Transverse colon (tissue), 4 donors: ENCODE measurements at regions not wholly inside any gene's neighbourhood (a gene's known extent, or its start where the extent isn't known, plus 50 kb on each side); places are given as distances from the start of the nearest gene placed in this dataset.

Experiments
- DNase-seq: peaks from one replicate; pipeline ENCODE4 v3.0.0-alpha.2; 2019
- H3K27ac ChIP-seq, 4 donors: fragments of 200-600 bp; sonication (generic); 2 replicates each; pipeline ENCODE4 v1.5.1; 2016 to 2018; ENCODE audit warnings: inconsistent platforms in 4 of 4
- H3K27me3 ChIP-seq: fragments of 200-600 bp; sonication (generic); 2 replicates; pipeline ENCODE4 v1.5.1; 2017; ENCODE audit warnings: inconsistent platforms
- H3K36me3 ChIP-seq, 4 donors: fragments of 200-600 bp; sonication (generic); 2 replicates each; pipeline ENCODE4 v1.5.1; 2017 to 2019; ENCODE audit warnings: inconsistent platforms in 4 of 4
- H3K4me1 ChIP-seq, 4 donors: fragments of 200-600 bp; sonication (generic); 2 replicates each; pipeline ENCODE4 v1.5.1; 2017 to 2020; ENCODE audit warnings: inconsistent platforms in 4 of 4
- H3K4me3 ChIP-seq, 4 donors: fragments of 200-600 bp; sonication (generic); 1 replicate in 1 of 4; 2 replicates in 3 of 4; pipeline versions ENCODE4 v1.5.1 to v1.6.1; 2017 to 2019; ENCODE audit warnings: inconsistent platforms in 4 of 4
- H3K9me3 ChIP-seq, 2 donors: fragments of 200-600 bp; sonication (generic); 2 replicates each; pipeline ENCODE4 v1.5.1; 2017 to 2019; ENCODE audit warnings: inconsistent platforms in 2 of 2
- CTCF ChIP-seq, 5 experiments: fragments of 200-600 bp in 3 of 5; fragments of 450-650 bp in 2 of 5; sonication (generic) in 3 of 5; IDR thresholded peaks; 1 replicate in 2 of 5; 2 replicates in 3 of 5; pipeline ENCODE4 v1.5.1; 2016 to 2017; ENCODE audit warnings: antibody characterized with exemption in 5 of 5, inconsistent platforms in 3 of 5, mild to moderate bottlenecking in 2 of 5, moderate library complexity in 1 of 5
- EP300 ChIP-seq: sonication (generic); formaldehyde crosslinking; IDR thresholded peaks from one replicate; pipeline ENCODE4 v1.6.1; 2017; ENCODE audit warnings: antibody characterized with exemption, low read depth
- POLR2A ChIP-seq: fragments of 450-650 bp; IDR thresholded peaks from one replicate; pipeline ENCODE4 v1.6.1; 2016; ENCODE audit warnings: antibody characterized with exemption, mild to moderate bottlenecking, moderate library complexity
- POLR2AphosphoS5 ChIP-seq, 3 donors: sonication (generic); formaldehyde crosslinking; IDR thresholded peaks; one replicate each; pipeline ENCODE4 v1.6.1; 2016; ENCODE audit warnings: antibody characterized with exemption in 3 of 3
- WGBS, 2 donors: methylation state at CpG; one replicate each; pipeline ENCODE4 v1.1.5; 2018; ENCODE audit warnings: low coverage in 1 of 2; 5-methylcytosine and 5-hydroxymethylcytosine counted together
- in situ Hi-C, 4 donors: fragments of 200-750 bp; cut with MboI; loops; one replicate each; pipeline versions ENCODE4 v1.15.0 to v1.15.1; 2017; ENCODE audit warnings: low sequenced_read_pairs in 3 of 4, low pct_ligation_motif_present in 1 of 4, low pct_unique_long_range_greater_than_20kb in 1 of 4
- intact Hi-C: fragments of 100-400 bp; cut with DNase I; formaldehyde crosslinking; loops from one replicate; pipeline ENCODE4 v1.15.1; 2023; ENCODE audit warnings: low total_unique reads

DNA sequence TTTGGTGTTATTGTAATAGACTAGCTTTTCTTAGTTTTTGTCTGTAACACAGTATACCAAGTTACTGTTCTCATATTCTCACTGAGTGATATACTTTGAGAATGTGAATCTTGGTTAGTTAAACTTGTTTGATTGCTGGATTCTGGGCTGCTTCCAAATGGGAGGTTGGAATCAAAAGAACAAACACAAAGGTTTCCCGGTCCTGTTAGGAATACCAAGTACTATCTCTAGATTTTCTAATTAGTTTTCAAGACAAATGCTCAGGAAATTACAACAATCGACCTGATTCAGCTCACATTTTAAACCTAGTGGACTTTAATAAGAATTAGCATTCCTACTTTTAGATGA lies 244.3 kb downstream of the CSNK1G3 start:
- intact Hi-C loops = no loop called here
- Histone ChIP-seq H3K4me3 (no peak overlapping the region), H3K27ac (no peak overlapping the region), H3K27me3 (no peaks in the 10 kb centered on the region), H3K9me3 (no peaks in the 10 kb centered on the region), H3K36me3 (no peaks in the 10 kb centered on the region), H3K4me1 (peaks cover 0 to 3% (median 0%) of the 10 kb centered on the region in 4 donors)
- WGBS, 2 donors = 32 to 34% methylated on average over 2 of the region's 2 CpGs
- in situ Hi-C loops = no loop called here
- no peak for DNase-seq
- TF ChIP-seq POLR2AphosphoS5 (IDR thresholded peaks at IDR 0.05) = no peak
- TF ChIP-seq EP300 = no peak
- TF ChIP-seq POLR2A = no peak
- TF ChIP-seq CTCF (IDR thresholded peaks at IDR 0.05) = no peak

DNA sequence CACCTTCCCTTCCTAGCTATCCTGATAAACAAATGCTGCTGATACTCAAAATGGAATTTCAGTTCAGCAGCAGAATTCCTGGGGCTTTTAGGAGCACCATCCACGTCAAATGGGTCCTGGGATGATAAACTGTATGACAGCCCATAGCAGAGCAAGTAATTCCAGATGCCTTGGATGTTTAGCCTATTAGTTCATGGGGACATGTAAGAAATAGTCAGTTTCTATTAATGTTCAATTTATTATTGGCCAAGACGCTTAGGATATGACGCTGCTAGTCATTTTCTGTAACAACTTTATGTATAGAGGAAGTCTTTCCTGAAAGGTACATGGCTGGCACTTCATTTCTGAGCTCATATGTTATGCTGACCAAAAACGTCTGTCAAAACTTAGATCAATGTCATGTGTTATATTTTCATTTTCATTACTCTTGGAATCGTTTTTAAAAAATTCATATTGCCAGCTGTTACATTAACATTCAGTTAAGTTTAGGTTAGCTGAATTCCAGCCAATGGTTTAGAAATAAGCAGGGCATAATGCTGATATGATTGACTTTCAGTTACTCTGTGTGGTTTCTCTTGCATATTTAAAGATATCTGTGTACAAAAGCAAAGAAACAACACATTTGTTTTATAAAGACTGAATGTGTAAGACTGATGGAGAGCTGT lies 243.8 kb downstream of the CSNK1G3 start:
- H3K4me1 ChIP-seq = peaks cover 0 to 3% (median 0%) of the 10 kb centered on the region in 4 donors
- TF ChIP-seq CTCF (IDR thresholded peaks at IDR 0.05) = no peak
- no peak for TF ChIP-seq EP300
- TF ChIP-seq POLR2AphosphoS5 (IDR thresholded peaks at IDR 0.05) = no peak
- no peak for TF ChIP-seq POLR2A
- no peaks in the 10 kb centered on the region for H3K27me3 ChIP-seq
- H3K9me3 ChIP-seq = no peaks in the 10 kb centered on the region
- in situ Hi-C loops = no loop called here
- WGBS, 2 donors = 48 to 53% methylated on average over 2 to 5 of the region's 5 CpGs
- intact Hi-C loops = no loop called here
- H3K27ac ChIP-seq = no peak overlapping the region
- H3K36me3 ChIP-seq = no peaks in the 10 kb centered on the region
- no peak overlapping the region for H3K4me3 ChIP-seq
- no peak for DNase-seq

DNA sequence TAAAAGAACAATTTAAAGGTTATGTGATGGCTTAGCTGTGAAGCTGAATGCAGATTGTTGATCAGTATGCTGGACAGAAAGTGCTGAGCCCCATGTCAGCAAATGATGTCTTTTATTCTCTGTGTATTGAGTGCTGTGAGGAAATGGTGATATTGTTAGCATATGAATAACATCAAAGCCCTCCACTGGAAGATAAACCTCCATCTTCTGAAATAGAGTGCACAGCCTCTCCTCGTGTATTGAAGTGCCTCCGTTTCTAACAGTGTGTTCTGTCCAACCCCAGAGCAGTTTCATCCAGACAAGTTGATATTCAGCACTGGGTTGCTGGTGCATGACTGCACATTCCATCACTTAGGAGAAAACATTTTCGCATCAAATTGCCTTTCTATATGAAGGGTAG lies 242.9 kb downstream of the CSNK1G3 start:
- in situ Hi-C loops = no loop called here
- WGBS, 2 donors = 62 to 66% methylated on average over 3 of the region's 3 CpGs
- H3K27me3 ChIP-seq = no peaks in the 10 kb centered on the region

More for the DNA sequence above, 242.9 kb downstream of the CSNK1G3 start:
- intact Hi-C loops = no loop called here
- Histone ChIP-seq H3K9me3 (no peaks in the 10 kb centered on the region), H3K27ac (no peak overlapping the region), H3K36me3 (no peaks in the 10 kb centered on the region), H3K4me1 (peaks cover 0 to 3% (median 0%) of the 10 kb centered on the region in 4 donors), H3K4me3 (no peak overlapping the region)
- no peak for TF ChIP-seq CTCF (IDR thresholded peaks at IDR 0.05)
- no peak for TF ChIP-seq POLR2A
- TF ChIP-seq EP300 = no peak
- no peak for TF ChIP-seq POLR2AphosphoS5 (IDR thresholded peaks at IDR 0.05)
- no peak for DNase-seq
